GM10266 (cell line): ENCODE measurements at regions not wholly inside any gene's neighbourhood (a gene's known extent, or its start where the extent isn't known, plus 50 kb on each side); places are given as distances from the start of the nearest gene placed in this dataset.

Experiments
- DNase-seq: peaks from one replicate; pipeline ENCODE4 v3.0.0; 2012; ENCODE audit errors: extremely low spot score
- CTCF ChIP-seq: IDR thresholded peaks from 2 replicates; pipeline ENCODE4 v1.5.1; 2012; ENCODE audit warnings: mild to moderate bottlenecking, low read depth; ENCODE audit not compliant: control insufficient read depth, insufficient read depth; ENCODE audit errors: missing control alignments

DNA sequence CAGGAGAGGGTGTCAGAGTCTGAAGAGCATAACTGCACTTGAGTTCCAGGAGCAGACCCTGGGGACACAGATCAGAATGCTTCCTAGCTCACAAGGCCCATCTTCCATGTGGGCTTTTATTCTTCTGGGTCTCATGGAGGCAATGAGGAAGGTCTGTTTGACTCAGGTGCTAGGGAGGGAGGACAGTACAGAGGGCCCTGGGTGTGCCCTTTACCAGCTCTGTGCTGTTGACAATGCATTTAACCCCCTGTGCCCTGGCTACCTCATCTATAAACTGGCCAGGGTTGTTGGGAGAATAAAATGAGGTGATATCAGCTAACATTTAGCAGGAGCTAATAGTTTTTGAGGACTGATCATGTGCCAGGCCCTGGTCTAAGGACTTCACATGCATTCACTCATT is 318.0 kb downstream of the DMAC1 start:
- no peak for DNase-seq
- no peak for TF ChIP-seq CTCF

GRCh38 chr9:7479300-7479699 is 320.3 kb downstream of the DMAC1 start:
- DNase-seq = no peak
- no peak for TF ChIP-seq CTCF

DNA sequence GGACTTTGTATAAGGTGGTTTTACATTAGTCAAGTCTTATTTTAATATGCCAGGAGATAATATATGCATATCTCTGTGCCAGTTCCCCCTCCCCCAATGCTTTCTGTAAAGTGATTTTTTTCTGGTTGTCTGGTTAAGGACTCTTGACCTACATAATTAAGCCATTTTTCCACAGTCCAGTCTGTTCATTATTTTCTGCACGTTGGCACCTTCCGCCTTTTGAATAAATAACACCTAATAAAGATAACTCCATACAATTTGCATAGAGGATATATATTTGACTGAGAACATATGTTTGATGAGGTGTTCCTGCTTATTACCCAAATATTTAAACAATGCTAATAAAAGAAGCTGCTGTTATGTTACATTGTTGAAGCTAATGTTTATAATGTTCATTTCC is 320.9 kb downstream of the DMAC1 start:
- TF ChIP-seq CTCF = no peak
- no peak for DNase-seq

GRCh38 chr9:7467186-7467585 is 332.4 kb downstream of the DMAC1 start:
- no peak for DNase-seq
- no peak for TF ChIP-seq CTCF

- DNase-seq = no peak
- no peak for TF ChIP-seq CTCF
Measured at GRCh38 chr9:7461791-7462190, 337.8 kb downstream of the DMAC1 start.

DNA sequence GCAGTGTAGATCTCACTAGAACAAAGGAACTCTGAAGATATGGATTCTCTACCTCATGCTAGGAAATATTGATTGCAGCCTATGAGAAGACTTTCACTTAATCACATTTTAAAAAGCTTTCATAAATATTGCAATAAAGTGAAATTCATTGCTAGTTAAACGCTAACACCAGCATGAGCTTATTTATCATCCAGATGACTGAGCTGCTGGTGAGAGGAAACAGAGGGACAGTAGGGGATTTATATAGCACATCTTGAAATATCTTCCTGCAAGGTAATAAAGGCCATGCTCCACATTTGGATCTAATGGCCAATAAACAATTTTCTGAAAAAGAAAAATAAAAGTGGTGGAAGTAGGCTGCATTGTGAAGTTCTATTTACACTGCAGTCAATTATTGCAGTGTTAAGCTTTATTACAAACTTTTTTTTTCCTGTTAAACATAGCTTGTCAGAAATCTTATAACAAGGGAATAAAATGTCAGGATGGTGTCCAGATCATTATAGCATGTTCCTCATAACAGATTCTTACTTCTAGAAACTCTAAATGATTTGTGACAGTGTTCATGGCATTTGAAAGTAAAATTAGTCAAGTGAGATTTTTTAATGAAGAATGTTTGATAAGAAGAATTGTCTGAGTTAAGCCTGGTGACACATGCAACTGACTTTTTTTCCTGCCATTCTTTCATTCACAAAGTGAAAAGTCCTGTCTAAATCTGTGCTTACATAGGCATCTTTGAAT is 342.6 kb downstream of the DMAC1 start:
- TF ChIP-seq CTCF = no peak

GRCh38 chr9:7456377-7456776 is 343.2 kb downstream of the DMAC1 start:
- DNase-seq = no peak
- no peak for TF ChIP-seq CTCF

More for the DNA sequence above, 342.6 kb downstream of the DMAC1 start:
- DNase-seq = no peak
